ENCODE measurements at regions not wholly inside any gene's neighbourhood (a gene's known extent, or its start where the extent isn't known, plus 50 kb on each side); places are given as distances from the start of the nearest gene placed in this dataset.

- H3K18ac ChIP-seq (ENCODE audit: low read depth, low read length) = no peak overlapping the region
- no peak overlapping the region for H3K14ac ChIP-seq (replicated peaks; ENCODE audit: low read depth, low read length)
- CTCF ChIA-PET = interaction anchor here (0.7 kb wide), 1 partner anchor 1160 kb away, joined by 3 read pairs; no protein-coding TSS in a partner anchor
- BruUV-seq (replicated peaks) = no TSS peak
- no peak for ATAC-seq (ENCODE audit: low read depth)
- H4K91ac ChIP-seq (ENCODE audit: insufficient read depth, low read depth, low read length) = no peak overlapping the region
- no peak overlapping the region for H2BK15ac ChIP-seq (ENCODE audit: low read depth, low read length)
- no peak overlapping the region for H2BK5ac ChIP-seq (ENCODE audit: low read depth, low read length, poor library complexity, severe bottlenecking)
- H3K9me1 ChIP-seq (ENCODE audit: insufficient read depth, low read length) = no peaks in the 10 kb centered on the region
- H3K56ac ChIP-seq (ENCODE audit: extremely low read depth, insufficient read depth, low read length) = no peak overlapping the region
- no CpG with 5 or more reads among the region's 3 CpGs for WGBS, 2 experiments (ENCODE audit: extremely low coverage in 2 of 2, insufficient read length in 1 of 2)
- no peak overlapping the region for H2BK20ac ChIP-seq (ENCODE audit: low read depth, low read length)
- no peak overlapping the region for H3K4me3 ChIP-seq (ENCODE audit: insufficient read depth, low read depth, low read length)
- no peak for DNase-seq
- H2AFZ ChIP-seq (replicated peaks; ENCODE audit: low read length, poor library complexity) = no peak overlapping the region
- no peak overlapping the region for H3K27ac ChIP-seq (ENCODE audit: insufficient read depth, low read length)
- no peak overlapping the region for H3K23ac ChIP-seq (ENCODE audit: low read depth, low read length)
- H3K4ac ChIP-seq (ENCODE audit: low read depth, low read length) = no peak overlapping the region
- no peak overlapping the region for H3K4me2 ChIP-seq (ENCODE audit: low read depth, low read length)
- no peaks in the 10 kb centered on the region for H3K9me3 ChIP-seq (ENCODE audit: control insufficient read depth, insufficient read depth, low read length)
- H3K36me3 ChIP-seq (ENCODE audit: control insufficient read depth, insufficient read depth, low read length) = no peaks in the 10 kb centered on the region
- no peaks in the 10 kb centered on the region for H3K27me3 ChIP-seq (ENCODE audit: control insufficient read depth, insufficient read depth, low read length)
- POLR2A ChIA-PET (ENCODE audit: unreplicated experiment) = no interaction called here
- no peak overlapping the region for H4K8ac ChIP-seq (ENCODE audit: low read depth in 2 of 2, low read length in 2 of 2)
- no peak overlapping the region for H2AK5ac ChIP-seq (ENCODE audit: low read depth, low read length)
- intact Hi-C loops (cut with micrococcal nuclease) (no loop called here), dilution Hi-C loops (cut with HindIII; ENCODE audit: low sequenced_read_pairs, unreplicated experiment) (no loop called here), in situ Hi-C loops (cut with MboI; ENCODE audit: low sequenced_read_pairs) (no loop called here)
- no peak overlapping the region for H2AK9ac ChIP-seq (replicated peaks; ENCODE audit: low read depth, low read length, poor library complexity)
- H2BK120ac ChIP-seq (ENCODE audit: low read depth, low read length) = no peak overlapping the region
- no peak for TF ChIP-seq SMC3 (IDR thresholded peaks at IDR 0.05; ENCODE audit: low read depth, low read length)
- no peak for TF ChIP-seq MXI1 (IDR thresholded peaks at IDR 0.05; ENCODE audit: borderline replicate concordance, low read depth, low read length)
- TF ChIP-seq NFE2L2 (IDR thresholded peaks at IDR 0.05; ENCODE audit: low read depth, low read length) = no peak
- no peaks in the 10 kb centered on the region for H3K79me1 ChIP-seq (ENCODE audit: low read depth in 1 of 2, low read length in 2 of 2)
- H3K4me1 ChIP-seq (ENCODE audit: control insufficient read depth, insufficient read depth, low read length) = no peaks in the 10 kb centered on the region
- no peak overlapping the region for H4K5ac ChIP-seq (ENCODE audit: low read depth, low read length)
- H3K9ac ChIP-seq (ENCODE audit: low read depth, low read length) = no peak overlapping the region
- H4K20me1 ChIP-seq (ENCODE audit: insufficient read depth, low read length) = no peaks in the 10 kb centered on the region
Observed at GRCh38 chr20:7571101-7571500, 369.2 kb downstream of the HAO1 start.
